MM.1S (cell line): ENCODE measurements at regions not wholly inside any gene's neighbourhood (a gene's known extent, or its start where the extent isn't known, plus 50 kb on each side); places are given as distances from the start of the nearest gene placed in this dataset.

ENCODE experiments used
- DNase-seq: peaks from one replicate; pipeline ENCODE4 v3.0.0-alpha.2; 2015
- H2AFZ ChIP-seq: fragments of 300-600 bp; sonication (generic); 2 replicates; pipeline ENCODE4 v1.6.0; 2016; ENCODE audit warnings: antibody characterized with exemption, low read length
- H3F3A ChIP-seq: fragments of 300-600 bp; sonication (generic); 2 replicates; pipeline ENCODE4 v1.6.1; 2016; ENCODE audit warnings: mild to moderate bottlenecking, antibody characterized with exemption, low read length, moderate library complexity, mixed read lengths; ENCODE audit not compliant: insufficient read depth
- H3K27ac ChIP-seq: fragments of 300-600 bp; sonication (generic); 2 replicates; pipeline ENCODE4 v1.5.1; 2016; ENCODE audit warnings: mild to moderate bottlenecking, low read length
- H3K27me3 ChIP-seq: fragments of 300-600 bp; sonication (generic); replicated peaks from 2 replicates; pipeline ENCODE4 v1.6.0; 2016; ENCODE audit warnings: low read length; ENCODE audit not compliant: insufficient read depth
- H3K36me3 ChIP-seq: fragments of 300-600 bp; sonication (generic); replicated peaks from 2 replicates; pipeline ENCODE4 v1.6.1; 2016; ENCODE audit warnings: mild to moderate bottlenecking, low read length, mixed read lengths; ENCODE audit not compliant: insufficient read depth
- H3K4me1 ChIP-seq: fragments of 300-600 bp; sonication (generic); 2 replicates; pipeline ENCODE4 v1.6.1; 2016; ENCODE audit warnings: low read length, mixed read lengths
- H3K4me2 ChIP-seq: fragments of 300-600 bp; sonication (generic); 2 replicates; pipeline ENCODE4 v1.6.0; 2016; ENCODE audit warnings: low read depth, low read length
- H3K4me3 ChIP-seq: fragments of 300-600 bp; sonication (generic); 2 replicates; pipeline ENCODE4 v1.5.1; 2016; ENCODE audit warnings: low read length, mixed read lengths
- H3K79me2 ChIP-seq: fragments of 300-600 bp; sonication (generic); 2 replicates; pipeline ENCODE4 v1.6.1; 2016; ENCODE audit warnings: mixed run types, low read length, mixed read lengths
- H3K9ac ChIP-seq: fragments of 300-600 bp; sonication (generic); 2 replicates; pipeline ENCODE4 v1.6.1; 2016; ENCODE audit warnings: low read length, mixed read lengths
- H3K9me2 ChIP-seq: fragments of 300-600 bp; sonication (generic); replicated peaks from 2 replicates; pipeline ENCODE4 v1.6.1; 2016; ENCODE audit warnings: mild to moderate bottlenecking, low read length, mixed read lengths; ENCODE audit not compliant: insufficient read depth
- H3K9me3 ChIP-seq: fragments of 300-600 bp; sonication (generic); replicated peaks from 2 replicates; pipeline ENCODE4 v1.6.1; 2016; ENCODE audit warnings: mild to moderate bottlenecking, low read length, mixed read lengths; ENCODE audit not compliant: insufficient read depth
- H4K20me1 ChIP-seq: fragments of 300-600 bp; sonication (generic); 2 replicates; pipeline ENCODE4 v1.6.1; 2016; ENCODE audit warnings: mild to moderate bottlenecking, low read length, moderate library complexity, mixed read lengths; ENCODE audit not compliant: insufficient read depth
- CTCF ChIP-seq: fragments of 300-600 bp; sonication (generic); IDR thresholded peaks from 2 replicates; pipeline ENCODE4 v1.5.1; 2016; ENCODE audit warnings: antibody characterized with exemption, low read length, mixed read lengths
- EZH2 ChIP-seq: fragments of 300-600 bp; sonication (generic); optimal IDR thresholded peaks from 2 replicates; pipeline ENCODE3; 2017; ENCODE audit warnings: low read depth, mild to moderate bottlenecking, antibody characterized with exemption, low read length, mixed read lengths
- EZH2phosphoT487 ChIP-seq: fragments of 300-600 bp; sonication (generic); IDR thresholded peaks from 2 replicates; pipeline ENCODE4 v1.6.1; 2018; ENCODE audit warnings: antibody characterized with exemption, low read length

- Histone ChIP-seq H3K4me1 (no peaks in the 10 kb centered on the region), H3K9me2 (no peaks in the 10 kb centered on the region), H3F3A (no peaks in the 10 kb centered on the region), H3K27ac (no peak overlapping the region), H3K9ac (no peak overlapping the region), H3K79me2 (no peaks in the 10 kb centered on the region), H4K20me1 (no peaks in the 10 kb centered on the region), H3K4me2 (no peak overlapping the region), H3K4me3 (no peak overlapping the region), H2AFZ (no peak overlapping the region), H3K9me3 (no peaks in the 10 kb centered on the region), H3K27me3 (no peaks in the 10 kb centered on the region), H3K36me3 (no peaks in the 10 kb centered on the region)
- no peak for DNase-seq
- TF ChIP-seq EZH2phosphoT487 (no peak), CTCF (no peak), EZH2 (no peak)
Observed at GRCh38 chr18:30920351-30920750, 122.2 kb downstream of the DSC3 start.

GRCh38 chr18:30917651-30918050 is 124.9 kb downstream of the DSC3 start:
- H2AFZ ChIP-seq = no peak overlapping the region
- H3K79me2 ChIP-seq = no peaks in the 10 kb centered on the region
- no peak for TF ChIP-seq EZH2
- TF ChIP-seq CTCF = no peak
- TF ChIP-seq EZH2phosphoT487 = no peak
- no peaks in the 10 kb centered on the region for H3K4me1 ChIP-seq
- no peak overlapping the region for H3K27ac ChIP-seq
- H3K36me3 ChIP-seq = no peaks in the 10 kb centered on the region
- H3K4me2 ChIP-seq = no peak overlapping the region
- H3K9ac ChIP-seq = no peak overlapping the region
- no peaks in the 10 kb centered on the region for H3K27me3 ChIP-seq
- no peak overlapping the region for H3K4me3 ChIP-seq
- no peaks in the 10 kb centered on the region for H4K20me1 ChIP-seq
- no peaks in the 10 kb centered on the region for H3K9me3 ChIP-seq
- no peaks in the 10 kb centered on the region for H3K9me2 ChIP-seq
- no peak for DNase-seq
- no peaks in the 10 kb centered on the region for H3F3A ChIP-seq

GRCh38 chr18:30915336-30915988 is 127.1 kb downstream of the DSC3 start:
- Histone ChIP-seq H3K27me3 (no peaks in the 10 kb centered on the region), H3K9me3 (no peaks in the 10 kb centered on the region), H3K27ac (no peak overlapping the region), H3K9ac (no peak overlapping the region), H2AFZ (no peak overlapping the region), H3K4me1 (no peaks in the 10 kb centered on the region), H4K20me1 (no peaks in the 10 kb centered on the region), H3K4me3 (no peak overlapping the region), H3F3A (no peaks in the 10 kb centered on the region), H3K9me2 (no peaks in the 10 kb centered on the region), H3K79me2 (no peaks in the 10 kb centered on the region), H3K4me2 (no peak overlapping the region), H3K36me3 (no peaks in the 10 kb centered on the region)
- TF ChIP-seq EZH2 (no peak), CTCF (no peak), EZH2phosphoT487 (no peak)
- DNase-seq = no peak
